Peyer's patch (tissue), 4 donors: ENCODE measurements at regions not wholly inside any gene's neighbourhood (a gene's known extent, or its start where the extent isn't known, plus 50 kb on each side); places are given as distances from the start of the nearest gene placed in this dataset.

ENCODE experiments used
- DNase-seq, 3 donors: peaks; one replicate each; pipeline ENCODE4 v3.0.0-alpha.2; 2017 to 2019
- H3K27ac ChIP-seq, 4 donors: fragments of 200-600 bp; sonication (generic); one replicate each; pipeline ENCODE4 v1.5.1; 2016 to 2019
- H3K27me3 ChIP-seq, 2 donors: fragments of 200-600 bp; sonication (generic); one replicate each; pipeline ENCODE4 v1.5.1; 2019
- H3K36me3 ChIP-seq, 3 donors: fragments of 200-600 bp; sonication (generic); one replicate each; pipeline ENCODE4 v1.5.1; 2016 to 2019
- H3K4me1 ChIP-seq, 4 donors: fragments of 200-600 bp; sonication (generic); one replicate each; pipeline ENCODE4 v1.5.1; 2016 to 2019
- H3K4me3 ChIP-seq, 4 donors: fragments of 200-600 bp; sonication (generic); 1 replicate in 3 of 4; 2 replicates in 1 of 4; pipeline ENCODE4 v1.5.1; 2016 to 2019; ENCODE audit warnings: mild to moderate bottlenecking in 1 of 4
- H3K9me3 ChIP-seq, 4 donors: fragments of 200-600 bp; sonication (generic); one replicate each; pipeline ENCODE4 v1.5.1; 2016 to 2019; ENCODE audit warnings: mild to moderate bottlenecking in 1 of 4
- POLR2A ChIP-seq, 2 donors: fragments of 450-650 bp; IDR thresholded peaks; one replicate each; pipeline ENCODE4 v1.5.1; 2017; ENCODE audit warnings: antibody characterized with exemption in 2 of 2, mild to moderate bottlenecking in 2 of 2, moderate library complexity in 2 of 2
- TF ChIP-seq, protein P1 (sequence below), 6 experiments: fragments of 450-650 bp in 4 of 6; fragments of 200-600 bp in 2 of 6; sonication (generic) in 1 of 6; IDR thresholded peaks; one replicate each; pipeline ENCODE4 v1.5.1; 2017 to 2019; ENCODE audit warnings: antibody characterized with exemption in 6 of 6, mild to moderate bottlenecking in 3 of 6, moderate library complexity in 1 of 6

DNA sequence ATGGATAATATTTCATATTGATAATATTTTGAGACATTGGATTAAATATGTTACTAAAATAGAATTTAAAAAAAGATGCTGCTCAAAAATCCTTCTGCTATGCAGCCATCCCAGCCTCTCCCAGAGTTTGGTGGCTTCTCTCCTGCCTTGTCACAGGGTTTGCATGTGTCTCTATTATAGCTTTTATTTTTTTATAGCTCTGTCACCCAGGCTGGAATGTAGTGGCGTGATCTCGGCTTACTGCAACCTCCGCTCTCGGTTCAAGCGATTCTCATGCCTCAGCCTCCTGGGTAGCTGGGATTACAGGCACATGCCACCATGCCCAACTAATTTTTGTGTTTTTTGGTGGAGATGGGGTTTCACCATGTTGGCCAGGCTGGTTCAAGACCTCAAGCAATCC is 50.7 kb upstream of the ID3 start:
- TF ChIP-seq, protein P1, sequence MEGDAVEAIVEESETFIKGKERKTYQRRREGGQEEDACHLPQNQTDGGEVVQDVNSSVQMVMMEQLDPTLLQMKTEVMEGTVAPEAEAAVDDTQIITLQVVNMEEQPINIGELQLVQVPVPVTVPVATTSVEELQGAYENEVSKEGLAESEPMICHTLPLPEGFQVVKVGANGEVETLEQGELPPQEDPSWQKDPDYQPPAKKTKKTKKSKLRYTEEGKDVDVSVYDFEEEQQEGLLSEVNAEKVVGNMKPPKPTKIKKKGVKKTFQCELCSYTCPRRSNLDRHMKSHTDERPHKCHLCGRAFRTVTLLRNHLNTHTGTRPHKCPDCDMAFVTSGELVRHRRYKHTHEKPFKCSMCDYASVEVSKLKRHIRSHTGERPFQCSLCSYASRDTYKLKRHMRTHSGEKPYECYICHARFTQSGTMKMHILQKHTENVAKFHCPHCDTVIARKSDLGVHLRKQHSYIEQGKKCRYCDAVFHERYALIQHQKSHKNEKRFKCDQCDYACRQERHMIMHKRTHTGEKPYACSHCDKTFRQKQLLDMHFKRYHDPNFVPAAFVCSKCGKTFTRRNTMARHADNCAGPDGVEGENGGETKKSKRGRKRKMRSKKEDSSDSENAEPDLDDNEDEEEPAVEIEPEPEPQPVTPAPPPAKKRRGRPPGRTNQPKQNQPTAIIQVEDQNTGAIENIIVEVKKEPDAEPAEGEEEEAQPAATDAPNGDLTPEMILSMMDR (IDR thresholded peaks at IDR 0.05): no peak
- no peak for TF ChIP-seq POLR2A (IDR thresholded peaks at IDR 0.05)
- no peak for DNase-seq
- H3K27ac ChIP-seq: no peak overlapping the region
- H3K4me3 ChIP-seq: no peak overlapping the region
- no peaks in the 10 kb centered on the region for H3K27me3 ChIP-seq
- no peaks in the 10 kb centered on the region for H3K36me3 ChIP-seq
- no peaks in the 10 kb centered on the region for H3K9me3 ChIP-seq
- peaks cover 0 to 31% (median 16%) of the 10 kb centered on the region in 4 donors for H3K4me1 ChIP-seq
